ENCODE measurements at regions not wholly inside any gene's neighbourhood (a gene's known extent, or its start where the extent isn't known, plus 50 kb on each side); places are given as distances from the start of the nearest gene placed in this dataset.
"Not testable (repeated sequence)": the region's sequence is repeated elsewhere in the genome, so short reads cannot be mapped to it uniquely, and the experiment has no call there.

- in situ Hi-C loops (cut with MboI; ENCODE audit: low sequenced_read_pairs, unreplicated experiment) = no loop called here
- no peak for DNase-seq (ENCODE audit: low spot score)
- TF ChIP-seq CTCF (IDR thresholded peaks at IDR 0.05; ENCODE audit: borderline replicate concordance, control extremely low read depth, extremely low read depth, insufficient read depth, missing control alignments) = no peak
Measured at GRCh38 chr11:134958870-134959269, 546.8 kb upstream of the B3GAT1 start.

- TF ChIP-seq CTCF (IDR thresholded peaks at IDR 0.05; ENCODE audit: borderline replicate concordance, control extremely low read depth, extremely low read depth, insufficient read depth, missing control alignments) = no peak
- in situ Hi-C loops (cut with MboI; ENCODE audit: low sequenced_read_pairs, unreplicated experiment) = no loop called here
- no peak for DNase-seq (ENCODE audit: low spot score)
Measured at GRCh38 chr11:134958336-134958640, 546.2 kb upstream of the B3GAT1 start.

- TF ChIP-seq CTCF (IDR thresholded peaks at IDR 0.05; ENCODE audit: borderline replicate concordance, control extremely low read depth, extremely low read depth, insufficient read depth, missing control alignments) = no peak
- in situ Hi-C loops (cut with MboI; ENCODE audit: low sequenced_read_pairs, unreplicated experiment) = no loop called here
- DNase-seq (ENCODE audit: low spot score) = no peak
Measured at GRCh38 chr11:134957540-134958335, 545.7 kb upstream of the B3GAT1 start.

- in situ Hi-C loops (cut with MboI; ENCODE audit: low sequenced_read_pairs, unreplicated experiment) = no loop called here
- TF ChIP-seq CTCF (IDR thresholded peaks at IDR 0.05; ENCODE audit: borderline replicate concordance, control extremely low read depth, extremely low read depth, insufficient read depth, missing control alignments) = no peak
- no peak for DNase-seq (ENCODE audit: low spot score)
Measured at GRCh38 chr11:134956450-134957210, 544.6 kb upstream of the B3GAT1 start.

GRCh38 chr11:134955970-134956369 lies 543.9 kb upstream of the B3GAT1 start:
- DNase-seq (ENCODE audit: low spot score); in situ Hi-C loops (cut with MboI; ENCODE audit: low sequenced_read_pairs, unreplicated experiment): not testable (repeated sequence)

GRCh38 chr11:134955281-134955680 lies 543.2 kb upstream of the B3GAT1 start:
- DNase-seq (ENCODE audit: low spot score) = no peak
- TF ChIP-seq CTCF (IDR thresholded peaks at IDR 0.05; ENCODE audit: borderline replicate concordance, control extremely low read depth, extremely low read depth, insufficient read depth, missing control alignments) = no peak
- in situ Hi-C loops (cut with MboI; ENCODE audit: low sequenced_read_pairs, unreplicated experiment) = no loop called here

- in situ Hi-C loops (cut with MboI; ENCODE audit: low sequenced_read_pairs, unreplicated experiment); DNase-seq (ENCODE audit: low spot score): not testable (repeated sequence)
Measured at GRCh38 chr11:134954456-134954855, 542.4 kb upstream of the B3GAT1 start.

- DNase-seq (ENCODE audit: low spot score); in situ Hi-C loops (cut with MboI; ENCODE audit: low sequenced_read_pairs, unreplicated experiment): not testable (repeated sequence)
Measured at GRCh38 chr11:134953417-134953970, 541.5 kb upstream of the B3GAT1 start.

All from GM13976 (cell line).